ENCODE measurements at regions not wholly inside any gene's neighbourhood (a gene's known extent, or its start where the extent isn't known, plus 50 kb on each side); places are given as distances from the start of the nearest gene placed in this dataset.

DNA sequence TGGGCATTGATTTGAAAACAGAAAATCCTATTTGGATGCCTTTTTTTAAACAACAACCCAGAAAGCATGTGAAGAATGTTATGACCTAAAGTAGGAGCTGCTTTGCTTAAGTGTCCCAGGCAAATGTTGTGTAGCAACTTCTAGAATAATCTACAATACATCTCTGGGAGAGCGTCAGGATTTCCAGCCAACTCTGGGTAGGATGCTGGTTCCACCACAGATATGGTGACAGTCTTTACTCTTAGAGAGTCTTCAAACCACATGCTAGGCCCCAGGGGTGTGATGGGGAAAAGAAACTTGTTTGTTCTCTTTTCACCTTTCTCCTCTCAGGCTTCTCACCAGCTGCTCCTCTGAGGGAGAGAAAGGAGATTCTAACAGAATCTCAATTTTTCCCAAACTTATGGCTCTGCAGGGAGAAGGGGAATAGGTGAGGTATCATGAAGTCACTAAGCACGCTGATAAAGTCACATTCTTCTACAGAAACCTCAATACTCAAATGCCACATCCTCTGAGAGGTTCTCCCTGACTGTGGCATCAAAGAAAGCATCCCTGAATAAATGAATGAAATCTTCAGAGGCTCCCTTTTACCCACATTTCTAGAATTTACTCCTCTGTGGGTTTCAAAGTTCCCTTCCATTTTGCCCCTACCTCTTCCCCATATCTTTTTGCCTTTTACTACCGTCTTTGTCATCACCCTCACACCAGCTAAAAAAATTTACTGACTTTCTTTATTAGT lies 171.6 kb upstream of the RAI2 start:
- TF ChIP-seq, protein P1, sequence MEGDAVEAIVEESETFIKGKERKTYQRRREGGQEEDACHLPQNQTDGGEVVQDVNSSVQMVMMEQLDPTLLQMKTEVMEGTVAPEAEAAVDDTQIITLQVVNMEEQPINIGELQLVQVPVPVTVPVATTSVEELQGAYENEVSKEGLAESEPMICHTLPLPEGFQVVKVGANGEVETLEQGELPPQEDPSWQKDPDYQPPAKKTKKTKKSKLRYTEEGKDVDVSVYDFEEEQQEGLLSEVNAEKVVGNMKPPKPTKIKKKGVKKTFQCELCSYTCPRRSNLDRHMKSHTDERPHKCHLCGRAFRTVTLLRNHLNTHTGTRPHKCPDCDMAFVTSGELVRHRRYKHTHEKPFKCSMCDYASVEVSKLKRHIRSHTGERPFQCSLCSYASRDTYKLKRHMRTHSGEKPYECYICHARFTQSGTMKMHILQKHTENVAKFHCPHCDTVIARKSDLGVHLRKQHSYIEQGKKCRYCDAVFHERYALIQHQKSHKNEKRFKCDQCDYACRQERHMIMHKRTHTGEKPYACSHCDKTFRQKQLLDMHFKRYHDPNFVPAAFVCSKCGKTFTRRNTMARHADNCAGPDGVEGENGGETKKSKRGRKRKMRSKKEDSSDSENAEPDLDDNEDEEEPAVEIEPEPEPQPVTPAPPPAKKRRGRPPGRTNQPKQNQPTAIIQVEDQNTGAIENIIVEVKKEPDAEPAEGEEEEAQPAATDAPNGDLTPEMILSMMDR (conservative IDR thresholded peaks at IDR 0.05; ENCODE audit: low read depth, low read length) = no peak
- TF ChIP-seq, protein P2, sequence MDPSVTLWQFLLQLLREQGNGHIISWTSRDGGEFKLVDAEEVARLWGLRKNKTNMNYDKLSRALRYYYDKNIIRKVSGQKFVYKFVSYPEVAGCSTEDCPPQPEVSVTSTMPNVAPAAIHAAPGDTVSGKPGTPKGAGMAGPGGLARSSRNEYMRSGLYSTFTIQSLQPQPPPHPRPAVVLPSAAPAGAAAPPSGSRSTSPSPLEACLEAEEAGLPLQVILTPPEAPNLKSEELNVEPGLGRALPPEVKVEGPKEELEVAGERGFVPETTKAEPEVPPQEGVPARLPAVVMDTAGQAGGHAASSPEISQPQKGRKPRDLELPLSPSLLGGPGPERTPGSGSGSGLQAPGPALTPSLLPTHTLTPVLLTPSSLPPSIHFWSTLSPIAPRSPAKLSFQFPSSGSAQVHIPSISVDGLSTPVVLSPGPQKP (IDR thresholded peaks at IDR 0.05; ENCODE audit: borderline replicate concordance, low read depth, low read length) = no peak
- TF ChIP-seq POLR2A (IDR thresholded peaks at IDR 0.05; ENCODE audit: low read depth, low read length) (no peak), RAD21 (IDR thresholded peaks at IDR 0.05; ENCODE audit: low read length) (no peak), FOS (IDR thresholded peaks at IDR 0.05; ENCODE audit: low read depth, low read length) (no peak), BHLHE40 (IDR thresholded peaks at IDR 0.05; ENCODE audit: low read depth, low read length) (no peak), CEBPB (IDR thresholded peaks at IDR 0.05; ENCODE audit: low read depth, low read length) (no peak), RCOR1 (IDR thresholded peaks at IDR 0.05; ENCODE audit: insufficient replicate concordance, low read length) (no peak), RFX5 (IDR thresholded peaks at IDR 0.05; ENCODE audit: low read depth, low read length) (no peak)

All from IMR-90 (cell line).